Type B pancreatic cell (in vitro differentiated cells): ENCODE measurements at regions not wholly inside any gene's neighbourhood (a gene's known extent, or its start where the extent isn't known, plus 50 kb on each side); places are given as distances from the start of the nearest gene placed in this dataset.

Experiments used
- DNase-seq: peaks from one replicate; pipeline ENCODE4 v3.0.0; 2021; ENCODE audit warnings: mixed read lengths; ENCODE audit not compliant: unreplicated experiment; ENCODE audit errors: extremely low spot score
- H3K27ac Mint-ChIP-seq: 2 replicates; pipeline ENCODE4 v1.8.0; 2021; ENCODE audit warnings: mild to moderate bottlenecking, mixed read lengths
- H3K27me3 Mint-ChIP-seq: 2 replicates; pipeline ENCODE4 v1.8.0; 2021; ENCODE audit warnings: mixed read lengths
- H3K36me3 Mint-ChIP-seq: 2 replicates; pipeline ENCODE4 v1.8.0; 2021; ENCODE audit warnings: mixed read lengths
- H3K4me1 Mint-ChIP-seq: one replicate; pipeline ENCODE4 v1.8.0; 2021; ENCODE audit warnings: mixed read lengths; ENCODE audit not compliant: unreplicated experiment
- H3K4me3 Mint-ChIP-seq: 2 replicates; pipeline ENCODE4 v1.8.0; 2021; ENCODE audit warnings: mild to moderate bottlenecking, mixed read lengths
- H3K9me3 Mint-ChIP-seq: 2 replicates; pipeline ENCODE4 v1.8.0; 2021; ENCODE audit warnings: mixed read lengths
- CTCF ChIP-seq: fragments of 200-600 bp; sonication (generic); conservative IDR thresholded peaks from 2 replicates; pipeline ENCODE4 v1.5.0; 2021; ENCODE audit warnings: antibody characterized with exemption, mild to moderate bottlenecking

GRCh38 chr4:135694066-135694465, 1492.5 kb upstream of the PABPC4L start:
- Mint-ChIP-seq H3K27me3 (no peaks in the 10 kb centered on the region), H3K36me3 (no peaks in the 10 kb centered on the region), H3K27ac (no peak overlapping the region), H3K9me3 (no peaks in the 10 kb centered on the region), H3K4me3 (no peak overlapping the region), H3K4me1 (no peaks in the 10 kb centered on the region)
- no peak for TF ChIP-seq CTCF
- DNase-seq = no peak

- Mint-ChIP-seq H3K9me3 (no peaks in the 10 kb centered on the region), H3K27ac (no peak overlapping the region), H3K27me3 (no peaks in the 10 kb centered on the region), H3K36me3 (no peaks in the 10 kb centered on the region), H3K4me3 (no peak overlapping the region), H3K4me1 (no peaks in the 10 kb centered on the region)
- TF ChIP-seq CTCF = no peak
- DNase-seq = no peak
Measured at GRCh38 chr4:135684001-135684400, 1482.4 kb upstream of the PABPC4L start.

- Mint-ChIP-seq H3K27ac (no peak overlapping the region), H3K27me3 (no peaks in the 10 kb centered on the region), H3K36me3 (no peaks in the 10 kb centered on the region), H3K4me3 (no peak overlapping the region), H3K9me3 (no peaks in the 10 kb centered on the region), H3K4me1 (no peaks in the 10 kb centered on the region)
- no peak for DNase-seq
- no peak for TF ChIP-seq CTCF
Measured at GRCh38 chr4:135672202-135672601, 1470.6 kb upstream of the PABPC4L start.

- Mint-ChIP-seq H3K27ac (no peak overlapping the region), H3K27me3 (no peaks in the 10 kb centered on the region), H3K4me1 (no peaks in the 10 kb centered on the region), H3K9me3 (no peaks in the 10 kb centered on the region), H3K36me3 (no peaks in the 10 kb centered on the region), H3K4me3 (no peak overlapping the region)
- no peak for DNase-seq
- no peak for TF ChIP-seq CTCF
Measured at GRCh38 chr4:135670548-135670947, 1469.0 kb upstream of the PABPC4L start.
